ENCODE measurements at regions not wholly inside any gene's neighbourhood (a gene's known extent, or its start where the extent isn't known, plus 50 kb on each side); places are given as distances from the start of the nearest gene placed in this dataset.

DNA sequence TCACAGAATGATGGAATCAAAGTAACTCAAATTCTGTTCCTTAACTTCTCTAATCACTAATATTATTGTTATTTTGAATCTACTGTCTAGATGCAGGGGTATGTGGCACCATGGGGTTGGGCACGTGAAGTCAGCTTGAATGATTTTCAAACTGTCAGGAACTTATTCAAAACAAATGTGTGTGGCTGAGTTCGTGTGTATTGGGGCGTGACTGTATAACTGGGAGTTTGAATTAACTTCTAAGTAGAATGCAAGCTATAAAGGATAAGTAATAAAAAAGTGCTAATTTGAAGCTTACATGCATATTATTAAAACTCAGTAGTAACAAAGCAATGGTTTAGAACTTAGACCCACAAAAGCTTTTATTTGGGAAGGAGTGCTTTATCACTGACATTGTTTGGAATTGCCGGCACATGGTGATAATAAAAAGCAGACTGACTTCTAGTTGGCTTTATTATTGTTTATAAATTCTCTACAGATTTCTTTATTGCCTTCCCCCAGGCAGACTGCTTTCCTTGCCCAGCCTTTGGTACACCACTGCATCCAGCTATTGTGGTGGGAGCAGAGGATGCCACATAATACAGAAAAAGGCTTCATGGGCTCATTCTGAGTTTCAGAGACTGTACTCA, 84.3 kb downstream of the TENT5C start:
- TF ChIP-seq, protein P1, sequence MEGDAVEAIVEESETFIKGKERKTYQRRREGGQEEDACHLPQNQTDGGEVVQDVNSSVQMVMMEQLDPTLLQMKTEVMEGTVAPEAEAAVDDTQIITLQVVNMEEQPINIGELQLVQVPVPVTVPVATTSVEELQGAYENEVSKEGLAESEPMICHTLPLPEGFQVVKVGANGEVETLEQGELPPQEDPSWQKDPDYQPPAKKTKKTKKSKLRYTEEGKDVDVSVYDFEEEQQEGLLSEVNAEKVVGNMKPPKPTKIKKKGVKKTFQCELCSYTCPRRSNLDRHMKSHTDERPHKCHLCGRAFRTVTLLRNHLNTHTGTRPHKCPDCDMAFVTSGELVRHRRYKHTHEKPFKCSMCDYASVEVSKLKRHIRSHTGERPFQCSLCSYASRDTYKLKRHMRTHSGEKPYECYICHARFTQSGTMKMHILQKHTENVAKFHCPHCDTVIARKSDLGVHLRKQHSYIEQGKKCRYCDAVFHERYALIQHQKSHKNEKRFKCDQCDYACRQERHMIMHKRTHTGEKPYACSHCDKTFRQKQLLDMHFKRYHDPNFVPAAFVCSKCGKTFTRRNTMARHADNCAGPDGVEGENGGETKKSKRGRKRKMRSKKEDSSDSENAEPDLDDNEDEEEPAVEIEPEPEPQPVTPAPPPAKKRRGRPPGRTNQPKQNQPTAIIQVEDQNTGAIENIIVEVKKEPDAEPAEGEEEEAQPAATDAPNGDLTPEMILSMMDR (IDR thresholded peaks at IDR 0.05) = no peak
- no peaks in the 10 kb centered on the region for H3K4me1 ChIP-seq (ENCODE audit: control insufficient read depth in 1 of 2, insufficient read depth in 1 of 2, low read depth in 1 of 2, low read length in 1 of 2)
- no peaks in the 10 kb centered on the region for H3K36me3 ChIP-seq
- no peak overlapping the region for H3K27ac ChIP-seq
- H3K4me3 ChIP-seq (ENCODE audit: low read depth in 1 of 2, low read length in 1 of 2) = no peak overlapping the region
- no peaks in the 10 kb centered on the region for H3K9me3 ChIP-seq
- peaks cover 10% of the 10 kb centered on the region for H3K27me3 ChIP-seq

DNA sequence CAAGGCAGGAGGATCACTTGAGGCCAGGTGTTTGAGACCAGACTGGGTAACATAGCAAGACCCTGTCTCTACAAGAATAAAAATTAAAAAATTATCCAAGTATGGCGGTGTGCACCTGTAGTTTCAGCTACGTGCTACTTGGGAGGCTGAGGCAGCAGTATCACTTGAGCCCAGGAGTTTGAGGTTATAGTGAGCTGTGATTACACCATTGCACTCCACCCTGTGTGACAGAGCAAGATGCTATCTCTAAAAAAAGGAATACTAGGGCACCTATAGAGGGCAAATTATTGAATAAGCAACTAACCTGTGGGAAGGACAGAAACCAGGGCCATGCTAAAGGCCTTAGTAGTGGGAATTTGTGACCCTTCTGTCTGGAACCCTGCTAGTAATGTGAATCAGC, 86.1 kb downstream of the TENT5C start:
- Histone ChIP-seq H3K9me3 (no peaks in the 10 kb centered on the region), H3K36me3 (no peaks in the 10 kb centered on the region), H3K27me3 (peaks cover 10% of the 10 kb centered on the region), H3K27ac (no peak overlapping the region), H3K4me3 (ENCODE audit: low read depth in 1 of 2, low read length in 1 of 2) (no peak overlapping the region), H3K4me1 (ENCODE audit: control insufficient read depth in 1 of 2, insufficient read depth in 1 of 2, low read depth in 1 of 2, low read length in 1 of 2) (no peaks in the 10 kb centered on the region)
- TF ChIP-seq, protein P1 (IDR thresholded peaks at IDR 0.05) = no peak

DNA sequence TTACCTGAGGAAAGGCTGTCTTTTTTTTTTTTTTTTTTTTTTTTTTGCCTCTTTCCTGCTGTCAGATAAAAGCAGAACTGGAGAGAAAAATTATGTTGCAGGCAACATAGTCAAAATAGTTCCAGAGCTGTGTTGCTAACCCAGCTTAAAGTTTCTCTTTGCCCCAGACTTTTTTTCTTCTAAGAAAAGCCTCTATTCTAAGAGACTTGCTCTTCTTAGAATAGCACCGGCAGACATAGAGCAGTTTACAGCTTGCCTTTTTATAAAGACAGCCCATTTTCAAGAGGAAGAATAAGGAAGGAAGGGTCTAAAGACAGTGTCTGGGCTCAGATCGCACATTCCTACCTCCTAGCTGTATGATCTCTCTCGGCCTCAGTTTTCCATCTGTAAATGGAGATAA, 88.7 kb downstream of the TENT5C start:
- no peaks in the 10 kb centered on the region for H3K36me3 ChIP-seq
- H3K9me3 ChIP-seq = no peaks in the 10 kb centered on the region
- TF ChIP-seq, protein P1 (IDR thresholded peaks at IDR 0.05) = no peak
- H3K27me3 ChIP-seq = peaks cover 20% of the 10 kb centered on the region
- no peaks in the 10 kb centered on the region for H3K4me1 ChIP-seq (ENCODE audit: control insufficient read depth in 1 of 2, insufficient read depth in 1 of 2, low read depth in 1 of 2, low read length in 1 of 2)
- no peak overlapping the region for H3K27ac ChIP-seq
- no peak overlapping the region for H3K4me3 ChIP-seq (ENCODE audit: low read depth in 1 of 2, low read length in 1 of 2)

DNA sequence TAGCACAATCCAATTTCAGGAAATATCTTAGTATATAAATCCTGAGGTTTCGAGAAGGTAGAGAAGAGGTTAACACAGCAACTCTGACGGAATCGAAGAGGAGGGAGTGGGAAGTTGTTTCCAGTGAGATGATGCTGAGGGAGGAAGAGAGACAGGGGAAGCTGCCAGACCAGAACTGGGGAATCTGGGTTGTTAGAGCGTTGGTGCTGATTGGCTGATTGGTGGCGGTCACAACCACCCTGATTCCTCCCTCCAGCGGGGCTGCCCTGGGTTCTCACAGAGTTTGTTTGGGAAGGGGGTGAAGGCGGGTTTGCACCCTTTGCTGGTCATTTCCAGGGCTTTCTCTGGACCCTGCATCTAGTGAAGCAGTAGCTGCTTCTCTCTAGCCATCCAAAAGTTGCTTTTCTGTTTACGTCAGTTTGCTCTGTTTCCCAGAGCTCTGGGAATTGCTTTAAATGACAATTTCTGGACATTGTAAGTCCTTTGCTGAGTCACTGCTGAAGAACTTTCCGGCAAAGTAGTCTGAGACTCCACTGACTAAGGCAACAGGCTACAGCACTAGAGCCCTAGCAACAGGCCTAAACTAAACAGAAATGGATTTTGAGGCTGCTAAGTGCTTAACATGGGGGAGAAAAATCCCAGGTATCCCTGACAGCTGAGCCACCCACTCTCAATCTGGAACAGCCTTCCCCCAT, 90.1 kb downstream of the TENT5C start:
- TF ChIP-seq, protein P1 (IDR thresholded peaks at IDR 0.05) = no peak
- H3K27me3 ChIP-seq = peaks cover 14% of the 10 kb centered on the region
- H3K4me1 ChIP-seq (ENCODE audit: control insufficient read depth in 1 of 2, insufficient read depth in 1 of 2, low read depth in 1 of 2, low read length in 1 of 2) = no peaks in the 10 kb centered on the region
- no peaks in the 10 kb centered on the region for H3K9me3 ChIP-seq
- H3K4me3 ChIP-seq (ENCODE audit: low read depth in 1 of 2, low read length in 1 of 2) = no peak overlapping the region
- no peaks in the 10 kb centered on the region for H3K36me3 ChIP-seq
- H3K27ac ChIP-seq = no peak overlapping the region

DNA sequence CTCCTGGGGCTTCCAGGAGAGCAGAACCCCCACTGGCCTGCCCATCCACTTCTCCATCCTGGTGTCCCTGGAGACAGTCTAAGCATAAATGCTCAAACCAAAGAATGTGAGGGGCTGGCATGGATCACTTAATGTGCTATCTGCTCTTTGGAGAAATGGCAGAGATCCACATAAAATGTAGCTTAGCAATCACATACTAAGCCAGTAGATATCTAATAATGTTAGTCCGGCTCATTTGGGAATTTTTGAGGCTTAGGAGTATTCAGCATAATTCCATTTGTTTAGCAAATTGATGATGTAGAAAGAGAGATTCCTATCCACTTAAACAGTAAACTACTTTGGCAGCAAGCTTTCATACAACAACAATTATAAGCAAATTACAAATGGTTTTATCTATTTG, 90.7 kb downstream of the TENT5C start:
- TF ChIP-seq, protein P1 (IDR thresholded peaks at IDR 0.05) = no peak
- peaks cover 10% of the 10 kb centered on the region for H3K27me3 ChIP-seq
- no peak overlapping the region for H3K4me3 ChIP-seq (ENCODE audit: low read depth in 1 of 2, low read length in 1 of 2)
- H3K9me3 ChIP-seq = no peaks in the 10 kb centered on the region
- no peak overlapping the region for H3K27ac ChIP-seq
- no peaks in the 10 kb centered on the region for H3K36me3 ChIP-seq
- no peaks in the 10 kb centered on the region for H3K4me1 ChIP-seq (ENCODE audit: control insufficient read depth in 1 of 2, insufficient read depth in 1 of 2, low read depth in 1 of 2, low read length in 1 of 2)

Data from neutrophil (primary cell).